Small intestine (tissue), 7 donors: ENCODE measurements at regions not wholly inside any gene's neighbourhood (a gene's known extent, or its start where the extent isn't known, plus 50 kb on each side); places are given as distances from the start of the nearest gene placed in this dataset.
"Not testable (repeated sequence)": the region's sequence is repeated elsewhere in the genome, so short reads cannot be mapped to it uniquely, and the experiment has no call there.

ENCODE experiments used
- DNase-seq, 2 donors: peaks; one replicate each; pipeline versions ENCODE4 v3.0.0 to v3.0.0-alpha.2; 2013
- FAIRE-seq: peaks from 2 replicates; lab custom pipeline; 2012; peaks lifted over from hg19 to GRCh38; lab: Jason Lieb, UNC
- H3K27ac ChIP-seq, 3 donors: one replicate each; pipeline ENCODE4 v1.5.1; 2013; ENCODE audit warnings: low read length in 2 of 3, mild to moderate bottlenecking in 2 of 3, control low read depth in 1 of 3, inconsistent platforms in 1 of 3, low read depth in 1 of 3, moderate library complexity in 1 of 3
- H3K27me3 ChIP-seq, 3 donors: one replicate each; pipeline ENCODE4 v1.6.1; 2013; ENCODE audit warnings: low read length in 3 of 3, inconsistent platforms in 1 of 3; ENCODE audit not compliant: control insufficient read depth in 3 of 3, insufficient read depth in 3 of 3
- H3K36me3 ChIP-seq, 3 donors: one replicate each; pipeline ENCODE4 v1.6.1; 2013; ENCODE audit warnings: low read length in 3 of 3, inconsistent platforms in 1 of 3, low read depth in 1 of 3, mild to moderate bottlenecking in 1 of 3, moderate library complexity in 1 of 3; ENCODE audit not compliant: control insufficient read depth in 3 of 3, insufficient read depth in 2 of 3
- H3K4me1 ChIP-seq, 3 donors: one replicate each; pipeline ENCODE4 v1.6.1; 2013; ENCODE audit warnings: low read length in 2 of 3, inconsistent platforms in 1 of 3, low read depth in 1 of 3, mild to moderate bottlenecking in 1 of 3, moderate library complexity in 1 of 3; ENCODE audit not compliant: control insufficient read depth in 3 of 3, insufficient read depth in 2 of 3
- H3K4me3 ChIP-seq, 3 donors: one replicate each; pipeline ENCODE4 v1.5.1; 2013; ENCODE audit warnings: low read length in 3 of 3, control low read depth in 1 of 3, inconsistent platforms in 1 of 3, low read depth in 1 of 3, mild to moderate bottlenecking in 1 of 3, moderate library complexity in 1 of 3
- H3K9me3 ChIP-seq, 2 donors: one replicate each; pipeline ENCODE4 v1.6.1; 2013; ENCODE audit warnings: low read depth in 1 of 2, low read length in 1 of 2; ENCODE audit not compliant: control insufficient read depth in 2 of 2, insufficient read depth in 1 of 2
- WGBS, 3 donors: extraction: QIAGEN DNeasy Blood & Tissue Kit; methylation state at CpG; one replicate each; pipeline ENCODE4 v1.1.7; 2013; 5-methylcytosine and 5-hydroxymethylcytosine counted together
- donor health status: healthy with polysubstance abuse.
- donor health status: control.
- donor health status: control.
- donor health status: Bipolar disorder and iron deficiency.
- donor health status: healthy.

DNA sequence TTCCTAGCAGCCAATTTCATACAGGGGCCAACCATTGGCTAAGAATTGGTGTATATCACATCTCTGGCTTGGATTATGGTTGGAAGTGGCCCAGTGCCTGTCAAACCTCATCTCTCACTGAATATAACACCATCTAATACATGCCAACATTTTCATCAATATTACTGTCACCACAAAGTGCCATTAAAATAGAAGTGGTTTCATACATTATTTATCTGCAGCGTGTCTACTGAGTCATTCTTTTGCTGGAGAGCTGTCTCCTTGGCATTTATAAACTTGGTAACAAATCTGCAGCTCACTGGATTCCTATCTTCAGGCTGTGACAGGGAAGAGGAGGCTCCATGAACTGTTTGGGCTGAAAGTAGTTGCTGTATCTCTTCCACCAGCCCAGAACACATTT lies 70.9 kb downstream of the PTTG1 start:
- no peak overlapping the region for H3K4me3 ChIP-seq
- H3K27me3 ChIP-seq: no peaks in the 10 kb centered on the region
- H3K27ac ChIP-seq: no peak overlapping the region
- no peaks in the 10 kb centered on the region for H3K9me3 ChIP-seq
- DNase-seq (no peak), FAIRE-seq (no peak)
- WGBS, 3 donors: 63 to 78% (median 68%) methylated on average over 1 of the region's 1 CpG
- H3K36me3 ChIP-seq: no peaks in the 10 kb centered on the region
- H3K4me1 ChIP-seq: no peaks in the 10 kb centered on the region

DNA sequence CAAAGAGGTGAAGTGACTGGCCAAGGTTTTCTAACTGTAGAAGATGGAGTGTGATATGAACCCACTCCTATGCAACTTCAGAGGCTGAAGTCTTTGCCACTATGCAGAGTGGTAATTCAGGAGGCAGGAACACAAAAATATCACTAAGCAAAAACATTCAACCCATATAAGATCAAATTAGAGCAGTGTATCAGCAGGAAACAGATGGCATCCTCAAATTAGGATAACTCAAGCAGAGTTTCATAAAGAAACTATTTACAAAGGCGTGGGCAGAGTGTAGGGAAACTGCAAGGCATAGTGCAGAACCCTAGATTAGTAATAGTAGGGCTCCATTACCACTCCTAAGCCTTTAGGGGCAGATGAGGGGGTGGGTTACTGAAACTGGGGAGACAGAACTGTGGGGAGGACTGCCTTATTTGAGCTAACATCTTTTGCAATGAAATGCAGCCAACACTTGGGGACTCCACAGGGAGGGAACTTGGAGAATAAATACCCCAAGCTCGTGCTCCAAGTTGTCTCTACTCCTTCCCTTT lies 72.2 kb downstream of the PTTG1 start:
- WGBS, 3 donors: 57 to 79% (median 67%) methylated on average over 2 of the region's 2 CpGs
- no peak for FAIRE-seq
- no peak overlapping the region for H3K27ac ChIP-seq
- H3K4me3 ChIP-seq: no peak overlapping the region
- no peaks in the 10 kb centered on the region for H3K4me1 ChIP-seq
- H3K9me3 ChIP-seq: no peaks in the 10 kb centered on the region
- no peak for DNase-seq
- H3K36me3 ChIP-seq: no peaks in the 10 kb centered on the region
- H3K27me3 ChIP-seq: no peaks in the 10 kb centered on the region

DNA sequence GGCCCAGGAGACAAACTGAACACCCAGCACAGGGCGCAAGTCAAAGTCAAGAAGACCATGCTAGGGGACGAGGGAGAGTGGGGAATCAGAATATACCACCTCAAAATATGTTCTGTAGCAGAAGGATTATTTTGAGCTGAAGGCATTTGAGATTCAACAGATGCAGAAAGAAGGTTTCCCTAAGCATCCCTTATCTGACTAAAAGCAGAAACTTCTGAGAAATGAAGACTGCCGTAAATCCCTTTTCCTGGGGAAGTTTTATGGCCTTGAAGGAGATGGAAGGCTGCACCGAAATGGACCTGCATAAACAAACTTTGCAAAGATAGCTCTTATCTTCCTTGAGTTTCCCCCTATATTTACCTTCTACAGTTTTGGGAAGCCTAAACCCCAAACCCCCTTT lies 72.8 kb downstream of the PTTG1 start:
- Histone ChIP-seq H3K36me3 (no peaks in the 10 kb centered on the region), H3K27me3 (no peaks in the 10 kb centered on the region), H3K9me3 (no peaks in the 10 kb centered on the region), H3K4me3 (no peak overlapping the region), H3K4me1 (no peaks in the 10 kb centered on the region), H3K27ac (no peak overlapping the region)
- FAIRE-seq (no peak), DNase-seq (no peak)
- WGBS, 3 donors: 67 to 79% (median 74%) methylated on average over 4 of the region's 4 CpGs

DNA sequence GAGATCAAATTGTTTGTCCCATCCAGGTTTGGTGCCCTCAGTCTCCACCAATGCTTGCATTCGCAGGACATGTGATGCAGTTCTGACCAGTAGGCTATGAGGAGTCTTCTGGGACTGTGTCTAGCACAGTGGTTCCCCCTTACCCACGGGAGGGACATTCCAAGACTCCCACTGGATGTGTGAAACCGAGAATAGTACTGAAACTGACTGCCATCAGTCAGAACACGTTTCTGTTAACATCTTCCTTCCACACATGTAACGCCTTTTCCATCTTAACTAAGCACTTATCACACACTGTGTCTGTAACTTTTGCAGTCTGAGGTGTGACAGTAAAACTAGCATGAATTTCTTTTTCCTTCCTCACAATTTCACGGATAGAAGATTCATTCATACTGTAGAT lies 74.7 kb downstream of the PTTG1 start:
- H3K4me1 ChIP-seq: no peaks in the 10 kb centered on the region
- H3K27me3 ChIP-seq: no peaks in the 10 kb centered on the region
- no peak overlapping the region for H3K27ac ChIP-seq
- no peak for FAIRE-seq
- WGBS, 3 donors: 73 to 78% (median 74%) methylated on average over 6 of the region's 6 CpGs
- H3K9me3 ChIP-seq: no peaks in the 10 kb centered on the region
- no peak for DNase-seq
- H3K4me3 ChIP-seq: no peak overlapping the region
- H3K36me3 ChIP-seq: no peaks in the 10 kb centered on the region

DNA sequence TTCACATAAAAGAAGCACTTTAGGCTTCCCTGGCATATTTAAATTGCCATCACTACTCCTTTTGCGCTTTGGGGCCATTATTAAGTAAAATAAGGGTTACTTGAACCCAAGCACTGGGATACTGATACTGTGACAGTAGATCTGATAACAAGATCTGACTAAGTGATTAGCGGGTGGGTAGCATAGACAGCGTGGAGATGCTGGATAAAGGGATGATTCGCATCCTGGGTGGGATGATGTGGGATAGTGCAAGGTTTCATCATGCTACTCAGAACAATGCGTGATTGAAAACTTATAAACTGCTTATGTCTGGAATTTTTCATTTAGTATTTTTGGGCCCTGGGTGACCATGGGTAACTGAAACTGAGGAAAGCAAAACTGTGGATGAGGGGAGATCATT lies 75.1 kb downstream of the PTTG1 start:
- Histone ChIP-seq H3K27me3 (no peaks in the 10 kb centered on the region), H3K9me3 (no peaks in the 10 kb centered on the region), H3K36me3 (no peaks in the 10 kb centered on the region), H3K4me3 (no peak overlapping the region), H3K4me1 (no peaks in the 10 kb centered on the region), H3K27ac (no peak overlapping the region)
- no peak for DNase-seq
- no peak for FAIRE-seq
- WGBS, 3 donors: 91 to 95% (median 95%) methylated on average over 5 of the region's 5 CpGs

DNA sequence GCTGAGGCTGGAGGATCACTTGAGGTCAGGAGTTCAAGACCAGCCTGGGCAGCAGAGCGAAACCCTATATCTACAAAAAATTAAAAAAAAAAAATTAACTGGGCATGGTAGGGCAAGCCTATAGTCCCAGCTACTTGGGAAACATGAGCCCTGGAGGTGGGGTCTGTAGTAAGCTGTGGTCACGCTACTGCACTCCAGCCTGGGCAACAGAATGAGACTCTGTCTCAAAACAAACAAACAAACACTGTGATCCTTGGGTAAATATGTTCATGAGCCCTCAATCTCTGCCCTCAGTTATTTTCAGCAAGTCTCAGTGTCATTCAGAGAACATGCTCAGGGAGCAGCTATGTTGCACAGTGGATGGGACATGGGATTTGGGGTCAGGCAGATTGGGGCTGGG lies 76.2 kb downstream of the PTTG1 start:
- no peak for FAIRE-seq

DNA sequence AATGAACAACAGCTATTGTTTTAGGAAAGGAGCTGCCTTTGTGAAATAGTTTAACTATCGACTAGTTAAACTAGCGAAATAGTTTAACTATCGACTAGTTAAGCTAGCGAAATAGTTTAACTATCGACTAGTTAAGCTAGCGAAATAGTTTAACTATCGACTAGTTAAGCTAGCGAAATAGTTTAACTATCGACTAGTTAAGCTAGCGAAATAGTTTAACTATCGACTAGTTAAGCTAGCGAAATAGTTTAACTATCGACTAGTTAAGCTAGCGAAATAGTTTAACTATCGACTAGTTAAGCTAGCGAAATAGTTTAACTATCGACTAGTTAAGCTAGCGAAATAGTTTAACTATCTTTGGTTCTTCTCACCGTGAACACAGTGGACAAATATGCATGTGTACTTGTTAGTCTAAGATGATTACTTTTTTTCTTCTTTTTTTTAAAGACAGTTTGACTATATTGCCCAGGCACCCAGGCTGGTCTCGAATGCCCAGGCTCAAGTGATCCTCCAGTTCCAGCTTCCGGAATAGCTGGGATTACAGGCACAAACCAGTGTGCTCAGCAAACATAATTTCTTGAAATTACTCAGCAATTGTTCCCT lies 76.9 kb downstream of the PTTG1 start:
- not testable (repeated sequence) for H3K36me3 ChIP-seq, H3K4me3 ChIP-seq, H3K27ac ChIP-seq, H3K4me1 ChIP-seq, DNase-seq, FAIRE-seq, H3K27me3 ChIP-seq, H3K9me3 ChIP-seq
- 95 to 98% (median 95%) methylated on average over 13 to 15 of the region's 21 CpGs for WGBS, 3 donors

More for the DNA sequence above, 76.2 kb downstream of the PTTG1 start:
- Histone ChIP-seq H3K36me3 (no peaks in the 10 kb centered on the region), H3K27me3 (no peaks in the 10 kb centered on the region), H3K4me1 (no peaks in the 10 kb centered on the region), H3K27ac (no peak overlapping the region), H3K9me3 (no peaks in the 10 kb centered on the region), H3K4me3 (no peak overlapping the region)
- no peak for DNase-seq
- 92 to 95% (median 95%) methylated on average over 2 of the region's 2 CpGs for WGBS, 3 donors

DNA sequence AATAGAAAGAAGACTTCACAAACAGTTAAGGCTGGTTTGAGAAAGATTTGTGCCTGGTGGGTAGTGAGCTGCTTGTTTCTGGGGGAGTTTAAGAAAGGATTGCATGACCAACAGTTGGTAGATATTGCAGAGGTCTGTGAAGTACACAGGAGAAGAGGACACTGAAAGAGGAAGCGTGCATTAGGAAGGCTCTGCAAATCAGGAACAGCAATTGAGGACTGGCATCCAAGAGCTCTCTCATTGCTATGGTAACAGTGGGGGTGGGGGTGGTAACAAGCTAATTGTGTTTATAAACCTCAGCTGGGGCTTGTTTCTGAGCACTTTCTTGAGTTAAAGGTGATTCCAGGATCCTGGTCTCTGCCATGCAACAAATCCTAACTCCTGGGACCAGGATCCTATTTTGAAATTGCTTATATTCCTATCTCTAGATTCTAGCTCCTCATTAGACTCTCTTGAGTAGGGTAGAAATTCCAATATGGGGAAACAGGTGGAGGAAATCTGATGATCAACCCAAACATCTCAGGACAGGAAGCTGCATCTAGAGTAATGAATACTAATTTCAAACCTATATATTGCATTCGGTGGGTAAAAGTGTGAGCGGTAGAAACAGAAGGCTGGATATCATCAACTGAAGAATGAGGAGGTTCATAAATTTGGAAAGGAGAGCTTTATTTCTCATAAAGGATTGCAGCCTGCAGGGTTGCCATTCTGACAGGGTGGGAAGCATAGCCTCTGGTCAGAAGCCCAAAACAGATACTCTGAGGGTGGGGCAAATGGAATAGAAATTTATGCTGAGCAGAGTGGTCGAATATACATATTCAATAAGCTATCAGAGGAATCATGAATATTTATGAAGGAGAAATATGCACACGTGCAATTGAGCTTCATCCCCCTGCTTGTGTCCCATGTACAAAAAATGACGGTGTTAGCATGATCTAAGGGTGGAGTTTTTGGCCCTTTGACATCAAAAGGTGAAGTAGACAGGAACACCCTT lies 79.4 kb downstream of the PTTG1 start:
- Histone ChIP-seq H3K9me3 (no peaks in the 10 kb centered on the region), H3K4me3 (no peak overlapping the region), H3K4me1 (no peaks in the 10 kb centered on the region), H3K36me3 (no peaks in the 10 kb centered on the region), H3K27ac (no peak overlapping the region), H3K27me3 (no peaks in the 10 kb centered on the region)
- FAIRE-seq (no peak), DNase-seq (no peak)
- 61 to 77% (median 76%) methylated on average over 6 of the region's 6 CpGs for WGBS, 3 donors
